ENCODE measurements at regions not wholly inside any gene's neighbourhood (a gene's known extent, or its start where the extent isn't known, plus 50 kb on each side); places are given as distances from the start of the nearest gene placed in this dataset.

DNA sequence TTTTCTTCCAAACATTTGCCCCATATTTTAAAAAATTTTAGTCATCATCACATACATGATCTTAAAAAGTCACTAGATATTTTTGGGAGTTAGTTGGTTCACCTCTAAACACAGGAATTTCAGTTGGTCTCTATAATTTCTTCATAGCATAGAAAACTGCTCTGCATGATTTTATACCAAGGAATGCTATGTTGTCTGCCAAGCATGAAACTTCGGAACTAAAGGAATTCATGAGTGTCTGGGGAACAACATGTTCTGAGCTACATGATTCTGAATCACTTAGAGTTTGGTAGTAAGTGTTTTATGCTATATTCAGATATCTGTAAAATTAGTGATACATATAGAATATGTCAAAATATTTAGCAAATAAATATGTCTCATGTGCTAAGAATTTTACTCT lies 957.8 kb downstream of the GATA3 start:
- TF ChIP-seq, protein P1, sequence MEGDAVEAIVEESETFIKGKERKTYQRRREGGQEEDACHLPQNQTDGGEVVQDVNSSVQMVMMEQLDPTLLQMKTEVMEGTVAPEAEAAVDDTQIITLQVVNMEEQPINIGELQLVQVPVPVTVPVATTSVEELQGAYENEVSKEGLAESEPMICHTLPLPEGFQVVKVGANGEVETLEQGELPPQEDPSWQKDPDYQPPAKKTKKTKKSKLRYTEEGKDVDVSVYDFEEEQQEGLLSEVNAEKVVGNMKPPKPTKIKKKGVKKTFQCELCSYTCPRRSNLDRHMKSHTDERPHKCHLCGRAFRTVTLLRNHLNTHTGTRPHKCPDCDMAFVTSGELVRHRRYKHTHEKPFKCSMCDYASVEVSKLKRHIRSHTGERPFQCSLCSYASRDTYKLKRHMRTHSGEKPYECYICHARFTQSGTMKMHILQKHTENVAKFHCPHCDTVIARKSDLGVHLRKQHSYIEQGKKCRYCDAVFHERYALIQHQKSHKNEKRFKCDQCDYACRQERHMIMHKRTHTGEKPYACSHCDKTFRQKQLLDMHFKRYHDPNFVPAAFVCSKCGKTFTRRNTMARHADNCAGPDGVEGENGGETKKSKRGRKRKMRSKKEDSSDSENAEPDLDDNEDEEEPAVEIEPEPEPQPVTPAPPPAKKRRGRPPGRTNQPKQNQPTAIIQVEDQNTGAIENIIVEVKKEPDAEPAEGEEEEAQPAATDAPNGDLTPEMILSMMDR (IDR thresholded peaks at IDR 0.05; ENCODE audit: low read length): no peak
- TF ChIP-seq EZH2 (IDR thresholded peaks at IDR 0.05; ENCODE audit: borderline replicate concordance, low read length): no peak
